H1 (cell line): ENCODE measurements at regions not wholly inside any gene's neighbourhood (a gene's known extent, or its start where the extent isn't known, plus 50 kb on each side); places are given as distances from the start of the nearest gene placed in this dataset.

Experiments
- CEBPB ChIP-seq: IDR thresholded peaks from 2 replicates; pipeline ENCODE4 v1.6.1; 2012; ENCODE audit warnings: low read depth, low read length
- CREB1 ChIP-seq: IDR thresholded peaks from 2 replicates; pipeline ENCODE4 v1.6.1; 2012; ENCODE audit warnings: inconsistent platforms
- E2F6 ChIP-seq: IDR thresholded peaks from 2 replicates; pipeline ENCODE4 v1.6.1; 2012; ENCODE audit warnings: inconsistent platforms
- EZH2 ChIP-seq: fragments of 200-600 bp; sonication (generic); IDR thresholded peaks from 2 replicates; pipeline ENCODE4 v1.7.1; 2012; ENCODE audit warnings: low read depth, mild to moderate bottlenecking, moderate library complexity, low read length, inconsistent platforms; ENCODE audit not compliant: severe bottlenecking
- GTF2F1 ChIP-seq: IDR thresholded peaks from 2 replicates; pipeline ENCODE4 v1.6.1; 2012; ENCODE audit warnings: low read depth, low read length, improper control_type of control experiment, borderline replicate concordance
- JUND ChIP-seq: IDR thresholded peaks from 2 replicates; pipeline ENCODE4 v1.6.1; 2011; ENCODE audit warnings: mild to moderate bottlenecking, improper control_type of control experiment, low read length
- MAX ChIP-seq: IDR thresholded peaks from 2 replicates; pipeline ENCODE4 v1.6.1; 2012; ENCODE audit warnings: inconsistent platforms
- SIRT6 ChIP-seq: IDR thresholded peaks from one replicate; pipeline ENCODE4 v1.7.1; 2012; ENCODE audit warnings: low read length, inconsistent platforms
- SUZ12 ChIP-seq: fragments of 200-600 bp; sonication (generic); IDR thresholded peaks from 2 replicates; pipeline ENCODE4 v1.6.1; 2012; ENCODE audit warnings: mild to moderate bottlenecking, inconsistent platforms, low read length, moderate library complexity, mixed read lengths
- TAF1 ChIP-seq: IDR thresholded peaks from 2 replicates; pipeline ENCODE4 v1.6.1; 2011; ENCODE audit warnings: mild to moderate bottlenecking, low read depth, low read length
- TCF12 ChIP-seq: IDR thresholded peaks from 2 replicates; pipeline ENCODE4 v1.6.1; 2011; ENCODE audit warnings: low read depth, mild to moderate bottlenecking, low read length
- USF2 ChIP-seq: IDR thresholded peaks from 2 replicates; pipeline ENCODE4 v1.6.1; 2011; ENCODE audit warnings: low read length, improper control_type of control experiment

GRCh38 chr1:212514056-212514614, 81.4 kb downstream of the NENF start (continued):
- TF ChIP-seq E2F6 (peak; percentile 63), CREB1 (no peak), GTF2F1 (no peak), MAX (peak; percentile 88), USF2 (no peak), JUND (no peak), SUZ12 (peak; percentile 27; the same call in 1 of the 2 replicates), EZH2 (peak; percentile 39), TCF12 (no peak), TAF1 (0 out of 2 replicates have a peak, but pooled peaks have one; percentile 1), CEBPB (no peak), SIRT6 (no peak)
- TF ChIP-seq, all 59 proteins: peak for 7
